Stimulated activated CD8-positive, alpha-beta memory T cell treated with anti-CD3 and anti-CD28 coated beads, Interleukin-12 subunit alpha, Interleukin-12 subunit beta, amount 100 ng/mL, for 4 hours (primary cell): ENCODE measurements at regions not wholly inside any gene's neighbourhood (a gene's known extent, or its start where the extent isn't known, plus 50 kb on each side); places are given as distances from the start of the nearest gene placed in this dataset.

Experiments
- DNase-seq: peaks from one replicate; pipeline ENCODE4 v3.0.0-alpha.2; 2020; ENCODE audit warnings: low read depth

DNA sequence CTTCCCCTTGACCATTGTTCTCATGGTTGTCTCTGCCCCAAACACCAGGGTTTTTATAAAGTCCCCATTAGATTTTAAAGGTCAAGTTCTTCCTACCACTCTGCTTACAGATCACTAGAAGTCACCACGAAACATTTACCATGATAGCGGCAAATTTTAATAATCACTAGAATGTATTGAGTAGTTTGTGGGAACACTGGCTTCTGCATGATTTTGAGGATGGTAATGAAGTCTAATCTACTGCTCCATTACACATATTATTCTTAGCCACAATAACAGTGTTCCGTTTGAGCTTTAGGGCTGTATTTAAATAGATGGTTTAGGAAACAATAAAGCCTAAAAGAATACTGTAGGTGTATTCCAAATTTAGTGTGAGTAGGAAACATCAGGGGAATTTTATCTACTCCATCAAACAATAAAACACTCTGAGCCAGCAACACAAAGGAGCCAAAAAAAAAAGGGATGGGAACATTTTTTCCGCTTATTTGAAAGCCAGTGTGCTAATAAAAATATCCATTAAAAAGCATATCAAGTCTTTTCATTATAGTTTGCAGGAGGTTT lies 49.7 kb downstream of the KLF12 start:
- no peak for DNase-seq

DNA sequence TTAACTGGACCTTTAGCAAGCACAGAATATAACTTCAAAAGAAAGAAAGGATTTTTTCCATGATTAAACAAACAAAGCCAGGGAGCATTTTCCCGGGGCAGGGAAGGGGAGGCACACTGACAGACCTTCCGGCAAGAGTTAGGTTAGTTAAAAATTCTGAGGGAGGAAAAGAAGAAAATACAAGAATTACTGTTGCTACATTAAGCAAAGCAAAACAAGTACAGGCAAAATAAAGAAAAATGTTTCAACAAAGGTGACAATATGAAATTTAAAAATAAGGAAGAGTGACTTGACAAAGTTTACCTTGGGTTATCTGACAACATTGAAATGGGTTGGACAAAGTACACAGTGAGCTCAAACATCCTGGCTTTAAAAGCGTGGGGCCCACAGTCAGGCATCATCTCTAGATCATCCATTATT lies 51.5 kb downstream of the KLF12 start:
- DNase-seq, result no peak

DNA sequence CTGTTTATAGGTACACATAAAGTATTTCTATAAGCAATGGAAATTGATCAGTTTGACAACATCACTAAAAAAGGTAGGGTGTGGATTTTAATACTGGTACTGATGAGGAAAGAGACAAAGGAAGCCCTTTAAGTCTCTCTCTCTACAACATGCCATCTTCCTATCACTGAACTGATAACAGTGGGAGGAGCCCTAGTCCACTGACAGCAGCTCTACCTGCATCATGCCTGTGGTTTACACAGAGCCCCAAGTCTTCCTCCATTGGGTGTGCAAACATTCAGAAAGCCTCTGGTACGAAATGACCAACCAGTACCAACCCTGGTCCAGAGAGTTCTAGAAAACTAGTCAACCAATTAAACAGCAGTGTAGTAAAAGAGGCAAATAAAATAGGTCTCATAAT lies 53.4 kb downstream of the KLF12 start:
- DNase-seq, result no peak

DNA sequence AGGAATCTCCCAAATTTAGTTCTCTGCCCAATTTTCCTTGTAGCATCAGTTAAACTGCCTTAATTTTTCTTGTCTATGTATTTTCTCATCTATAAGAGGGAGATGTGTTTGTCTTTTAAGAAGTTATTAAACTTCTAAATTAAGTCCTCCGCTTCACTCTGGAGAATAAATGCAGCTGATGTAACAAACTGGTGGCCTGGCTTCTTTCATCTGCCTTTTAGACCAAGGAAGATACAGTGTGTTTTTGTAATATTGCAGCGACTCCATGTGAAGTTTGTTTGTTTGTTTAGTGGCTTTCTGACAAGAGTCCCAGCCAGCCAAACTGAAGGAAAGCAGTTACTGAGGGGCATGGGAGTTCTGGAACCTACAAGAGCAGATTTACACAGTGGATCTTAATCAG lies 56.4 kb downstream of the KLF12 start:
- no peak for DNase-seq

DNA sequence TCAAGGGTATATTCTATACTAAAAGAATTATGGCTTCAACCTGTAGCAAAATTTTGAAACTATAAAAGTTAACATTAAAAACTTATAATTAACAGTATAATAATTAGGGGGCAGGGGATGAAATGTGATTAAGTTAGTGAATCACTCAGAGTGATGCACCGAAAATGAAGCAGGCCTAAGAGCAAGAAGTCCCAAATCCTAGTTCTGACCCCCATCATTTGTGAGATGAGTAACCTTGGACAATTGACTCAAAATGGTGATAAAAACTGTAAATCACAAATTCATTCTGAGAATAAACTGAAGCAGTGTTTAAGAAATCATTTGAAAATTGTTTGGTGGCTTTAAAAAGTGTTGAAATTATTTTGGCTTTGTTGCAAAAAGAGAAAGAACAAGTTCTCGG lies 56.8 kb downstream of the KLF12 start:
- no peak for DNase-seq

DNA sequence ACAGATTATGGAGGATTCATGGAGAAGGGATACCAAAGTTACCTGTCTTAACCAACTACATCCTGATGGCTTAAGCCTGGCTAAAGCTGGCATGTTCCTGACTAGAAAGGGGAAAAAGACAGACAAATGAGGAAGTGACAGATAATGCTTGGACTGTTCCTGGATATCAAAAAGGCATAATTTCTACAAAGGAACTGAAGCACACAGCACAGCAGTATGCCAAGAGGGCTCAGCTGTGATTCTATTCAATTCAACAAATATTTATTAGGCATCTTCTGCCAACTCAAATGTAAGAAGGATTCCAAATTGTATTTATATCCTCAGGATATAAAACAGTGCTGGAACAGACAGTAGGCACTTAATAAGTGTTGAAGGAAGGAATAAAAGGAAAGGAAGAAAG lies 59.5 kb downstream of the KLF12 start:
- no peak for DNase-seq

DNA sequence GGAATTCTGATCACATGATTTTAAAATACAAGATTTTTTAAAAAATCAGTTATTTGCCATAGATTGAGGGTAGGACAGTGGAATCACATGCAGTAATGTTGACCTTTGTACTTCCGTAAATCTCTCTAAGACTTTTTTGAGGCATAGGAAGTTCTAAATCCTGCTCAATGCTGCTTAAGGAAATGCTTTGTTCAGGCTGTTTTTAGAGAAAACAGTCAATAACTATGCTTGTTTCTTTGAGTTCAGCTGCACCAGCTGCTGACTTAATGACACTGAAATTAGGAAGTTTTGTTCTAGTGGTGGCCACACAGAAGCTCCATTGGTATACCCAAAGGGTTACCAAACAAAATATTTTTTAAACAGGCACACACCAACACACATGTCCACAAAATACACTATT lies 60.9 kb downstream of the KLF12 start:
- DNase-seq, result no peak

DNA sequence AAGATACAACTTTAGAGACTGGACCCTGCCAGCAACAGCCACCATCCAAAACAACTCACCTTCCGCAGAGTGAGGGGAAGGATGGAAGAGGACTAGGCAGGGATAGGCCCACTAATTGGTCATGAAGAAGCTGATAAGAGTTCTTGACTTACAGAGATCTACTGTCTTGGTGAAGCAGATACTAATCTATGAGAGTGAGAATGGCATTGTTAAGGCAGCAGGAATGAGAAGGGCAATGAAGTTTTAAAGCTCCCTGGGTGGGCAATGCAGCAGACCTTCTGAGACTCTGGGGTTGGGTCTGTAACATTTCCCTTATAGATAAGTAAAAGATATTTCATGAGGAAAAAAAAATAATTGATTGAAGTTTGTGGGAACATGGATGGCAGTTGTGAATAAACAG lies 63.7 kb downstream of the KLF12 start:
- no peak for DNase-seq

DNA sequence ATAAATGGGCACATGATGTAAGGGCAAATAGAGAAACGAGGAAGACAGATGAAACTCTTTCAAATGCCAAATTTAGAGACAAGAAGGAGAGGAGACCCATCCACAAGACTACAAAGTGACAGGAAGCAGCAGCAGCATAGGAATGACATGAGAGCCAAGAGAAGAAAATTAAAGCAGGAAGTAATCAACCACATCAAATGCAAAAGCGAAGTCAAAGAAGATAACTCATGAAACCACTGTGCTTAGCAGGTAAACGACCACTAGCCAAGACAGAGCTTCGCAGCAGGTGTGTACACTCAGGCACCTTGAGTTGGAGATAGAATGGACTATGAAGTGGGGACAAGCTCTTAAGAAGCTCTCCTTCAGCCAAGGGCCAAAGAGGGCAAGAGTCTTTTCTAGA lies 64.1 kb downstream of the KLF12 start:
- no peak for DNase-seq

DNA sequence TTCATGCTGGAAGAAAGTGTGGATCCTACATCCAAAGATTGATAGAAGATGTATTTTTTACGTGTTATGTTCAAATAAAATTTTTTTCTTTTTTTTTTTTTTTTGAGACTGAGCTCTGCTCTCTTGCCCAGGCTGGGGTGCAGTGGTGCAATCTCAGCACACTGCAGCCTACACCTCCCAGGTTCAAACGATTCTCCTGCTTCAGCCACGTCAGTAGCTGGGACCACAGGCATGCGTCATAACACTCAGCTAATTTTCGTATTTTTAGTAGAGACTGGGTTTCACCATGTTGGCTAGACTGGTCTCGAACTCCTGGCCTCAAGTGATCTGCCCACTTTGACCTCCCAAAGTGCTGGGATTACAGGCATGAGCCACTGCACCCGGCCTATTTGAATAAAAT lies 65.7 kb downstream of the KLF12 start:
- DNase-seq, result no peak

DNA sequence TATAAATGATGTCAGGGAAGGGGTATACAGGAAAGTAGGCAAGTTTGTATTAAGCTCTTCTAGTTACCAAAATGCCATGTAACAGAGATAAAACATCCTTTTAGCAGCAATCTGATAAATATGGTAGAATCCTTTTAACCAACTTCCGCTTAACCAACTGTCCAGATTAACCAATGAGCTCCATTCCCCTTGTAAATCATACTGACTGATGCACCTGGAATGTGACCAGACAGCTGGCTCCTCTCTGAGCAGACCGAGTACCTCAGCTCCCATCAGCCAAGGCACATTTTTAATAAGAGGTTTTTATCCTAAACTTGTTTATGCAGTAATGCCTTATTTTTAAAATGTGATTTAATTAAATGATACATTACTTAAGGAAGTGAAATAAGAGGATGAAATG lies 66.4 kb downstream of the KLF12 start:
- no peak for DNase-seq

DNA sequence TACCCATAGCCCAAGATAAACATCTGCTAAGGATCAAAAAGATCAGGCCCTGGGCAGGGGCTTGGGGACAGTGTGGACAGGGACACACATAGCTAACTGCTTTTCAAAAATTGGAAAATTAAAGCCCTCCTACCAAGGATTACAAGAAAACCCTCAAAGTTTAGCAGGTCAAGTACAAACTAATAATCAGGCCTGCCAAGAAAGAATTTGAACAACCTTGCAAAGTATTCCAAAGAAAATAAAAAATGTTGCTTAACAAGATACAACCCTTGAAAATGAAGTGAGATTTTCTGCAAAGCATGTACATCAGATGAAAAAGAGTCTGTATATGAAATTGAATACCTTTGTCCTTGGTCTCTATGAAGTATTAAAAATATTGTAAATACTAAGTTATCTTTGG lies 67.3 kb downstream of the KLF12 start:
- DNase-seq, result no peak

DNA sequence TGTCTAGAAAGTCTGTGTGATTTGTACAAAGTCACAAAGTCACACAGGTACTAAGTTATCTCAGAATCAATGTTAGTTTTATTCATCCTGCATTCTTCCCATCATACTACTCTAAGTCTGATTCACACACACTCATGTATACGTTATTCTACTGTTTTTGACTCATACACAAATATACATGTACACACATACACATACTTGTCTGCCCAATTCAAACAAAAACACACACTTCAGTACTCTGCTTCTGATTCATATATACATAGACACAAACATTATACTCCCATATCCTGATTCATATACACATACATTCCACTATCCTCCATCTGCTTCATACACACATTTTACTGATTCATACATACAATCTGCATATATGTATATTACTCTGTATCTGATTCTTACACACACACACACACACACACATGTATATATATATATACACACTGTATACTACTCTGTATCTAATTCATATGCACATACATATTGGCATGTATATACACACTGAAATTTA lies 69.3 kb downstream of the KLF12 start:
- DNase-seq, result no peak

DNA sequence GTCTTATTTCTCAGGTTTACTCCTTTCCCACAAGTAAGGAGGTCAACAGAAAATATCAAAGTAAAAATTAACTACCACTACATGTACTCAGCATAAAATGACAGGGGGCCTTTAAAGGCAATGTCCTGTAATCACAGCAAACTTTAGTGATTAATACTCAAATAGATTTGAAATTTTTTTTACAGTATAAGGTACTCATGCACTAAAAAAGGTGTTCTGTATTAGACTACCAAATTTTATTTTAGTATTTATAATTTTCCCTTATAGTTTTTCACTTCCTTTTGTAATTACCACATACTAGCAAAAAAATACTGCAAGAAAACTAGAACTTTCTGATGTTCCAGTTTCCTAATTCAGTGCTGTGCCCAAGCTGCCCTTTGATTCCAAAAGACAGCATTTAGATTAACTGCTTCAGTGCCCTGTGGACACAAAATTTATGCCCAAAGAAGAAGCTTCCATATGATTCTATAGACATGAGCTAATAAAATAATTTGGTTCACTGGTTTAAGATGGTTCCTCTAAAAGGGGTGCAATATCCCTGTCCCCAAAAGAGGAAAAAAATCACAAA lies 70.6 kb downstream of the KLF12 start:
- no peak for DNase-seq

DNA sequence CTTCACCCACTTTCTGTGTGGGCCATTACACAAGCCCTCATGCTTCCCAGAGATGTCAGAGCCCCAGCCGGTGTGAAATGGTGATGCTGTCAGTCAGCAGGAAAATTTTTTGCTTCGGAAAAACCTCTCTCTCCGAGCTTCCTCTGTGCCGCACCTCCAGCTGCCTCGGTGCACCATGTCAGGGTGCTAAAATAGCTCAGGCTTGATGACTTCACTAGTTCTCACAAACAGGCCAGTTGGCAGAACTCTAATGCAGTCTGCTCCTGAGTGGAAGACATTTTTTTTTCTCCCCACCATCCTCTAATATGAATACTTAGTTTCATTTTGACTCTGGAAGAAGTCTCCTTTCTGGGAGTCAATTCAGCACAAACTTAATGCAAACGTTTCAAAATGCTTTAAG lies 71.3 kb downstream of the KLF12 start:
- no peak for DNase-seq

DNA sequence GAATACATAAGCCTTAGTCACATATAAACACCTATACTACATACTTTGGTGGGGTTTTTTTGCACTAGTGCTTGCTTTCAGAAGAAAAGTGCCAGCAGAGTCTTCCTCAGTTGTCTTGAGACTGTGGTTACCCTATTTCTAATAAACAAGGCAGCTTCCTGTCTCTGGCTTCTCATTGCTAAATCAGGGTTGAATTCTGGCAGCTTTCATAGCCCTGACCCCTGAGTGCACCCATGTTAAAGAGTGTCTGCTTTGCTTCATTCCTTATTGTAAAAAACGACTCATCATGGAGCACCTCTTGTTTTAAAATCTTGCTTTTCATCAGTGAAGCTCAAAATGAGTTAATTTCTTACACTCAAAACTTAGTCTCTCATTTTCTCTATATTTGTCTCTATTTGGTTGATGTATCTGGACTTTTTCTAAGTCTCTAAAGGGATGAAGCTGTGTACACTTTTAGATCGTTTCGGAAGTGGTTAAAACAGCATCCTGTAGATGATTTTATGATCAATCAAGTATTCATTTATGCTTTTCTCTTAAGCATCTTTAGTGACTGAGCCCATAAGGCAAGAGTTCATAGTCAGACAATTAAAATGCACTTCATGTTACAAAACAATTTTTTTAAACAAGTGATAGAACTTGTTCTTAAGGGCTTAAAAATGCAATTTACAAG lies 72.1 kb downstream of the KLF12 start:
- DNase-seq, result no peak

DNA sequence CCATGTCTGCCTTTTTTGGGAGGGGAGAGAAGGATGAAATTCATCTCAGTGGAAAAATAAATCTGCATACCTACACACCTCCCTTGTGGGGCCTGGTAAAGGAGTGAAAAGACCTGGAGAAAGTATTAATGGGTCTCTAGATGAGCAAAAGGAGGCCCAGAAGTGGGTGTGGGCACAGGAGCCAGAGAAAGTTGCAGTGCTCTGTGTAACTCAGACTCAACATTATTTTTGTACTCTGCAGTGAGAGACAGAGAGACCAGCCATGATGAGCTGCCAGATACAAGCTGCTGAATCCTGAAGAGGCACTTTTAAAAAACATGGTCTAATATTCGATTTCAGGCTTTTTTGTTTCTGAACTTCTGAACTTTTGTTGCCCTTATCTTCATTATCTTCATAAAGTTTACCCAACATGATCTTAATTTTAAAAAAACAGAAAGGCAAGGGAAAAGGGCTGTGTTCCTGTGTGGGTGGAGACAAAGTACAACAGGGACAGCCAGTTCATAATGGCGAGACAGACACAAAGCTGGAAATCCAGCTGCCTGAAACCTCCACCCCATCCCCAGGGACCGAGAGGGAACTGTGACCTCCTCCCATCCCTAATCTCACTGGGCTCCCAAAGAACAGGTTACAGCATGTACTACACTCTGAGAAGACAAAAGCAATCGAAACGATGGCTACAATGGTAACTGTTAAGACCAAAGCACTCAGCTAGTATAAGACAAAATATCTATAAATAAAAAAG lies 77.2 kb downstream of the KLF12 start:
- DNase-seq, result no peak

DNA sequence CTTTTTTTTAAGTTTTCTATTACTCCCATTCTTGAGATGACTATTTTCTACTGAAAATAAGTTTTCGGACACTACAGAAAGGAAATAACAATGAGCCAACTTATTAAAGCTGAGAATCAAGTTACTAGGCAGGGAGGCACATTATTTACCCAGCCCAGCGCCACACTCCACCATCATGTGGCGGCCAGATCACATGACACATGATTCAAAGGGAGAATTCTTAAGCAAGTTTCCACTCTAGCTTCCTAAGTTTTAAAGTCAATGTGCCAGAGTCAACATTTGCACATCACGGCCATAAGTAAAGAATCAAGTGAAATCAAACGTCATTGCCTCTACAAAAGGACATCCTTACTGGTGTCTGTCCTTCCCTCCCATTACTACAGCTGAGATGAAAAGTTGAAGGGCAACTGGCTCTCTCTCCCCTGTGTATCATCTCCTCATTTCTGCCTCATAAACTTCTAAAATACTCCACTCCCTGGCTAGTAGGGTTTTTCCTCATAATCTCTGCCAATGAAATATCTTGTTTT lies 81.7 kb downstream of the KLF12 start:
- DNase-seq, result no peak

DNA sequence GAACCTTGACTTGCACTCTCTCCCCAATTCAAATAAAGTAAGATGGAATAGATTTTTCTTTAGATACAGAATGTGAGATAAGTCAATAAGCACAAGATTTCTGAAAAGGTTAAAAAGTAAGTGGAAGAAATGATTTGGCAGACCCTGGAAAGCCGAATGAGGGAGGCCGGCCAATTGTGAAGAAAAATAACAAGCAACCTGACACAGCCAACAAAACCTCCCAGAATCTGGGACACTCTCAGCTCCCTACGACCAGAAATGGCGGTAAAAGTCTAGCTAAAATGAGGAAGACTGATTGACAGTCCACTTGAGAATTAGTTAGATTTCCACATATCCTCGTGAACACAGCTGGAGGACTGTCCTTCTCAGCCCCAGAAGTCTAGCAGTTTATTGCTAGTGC lies 85.4 kb downstream of the KLF12 start:
- no peak for DNase-seq

DNA sequence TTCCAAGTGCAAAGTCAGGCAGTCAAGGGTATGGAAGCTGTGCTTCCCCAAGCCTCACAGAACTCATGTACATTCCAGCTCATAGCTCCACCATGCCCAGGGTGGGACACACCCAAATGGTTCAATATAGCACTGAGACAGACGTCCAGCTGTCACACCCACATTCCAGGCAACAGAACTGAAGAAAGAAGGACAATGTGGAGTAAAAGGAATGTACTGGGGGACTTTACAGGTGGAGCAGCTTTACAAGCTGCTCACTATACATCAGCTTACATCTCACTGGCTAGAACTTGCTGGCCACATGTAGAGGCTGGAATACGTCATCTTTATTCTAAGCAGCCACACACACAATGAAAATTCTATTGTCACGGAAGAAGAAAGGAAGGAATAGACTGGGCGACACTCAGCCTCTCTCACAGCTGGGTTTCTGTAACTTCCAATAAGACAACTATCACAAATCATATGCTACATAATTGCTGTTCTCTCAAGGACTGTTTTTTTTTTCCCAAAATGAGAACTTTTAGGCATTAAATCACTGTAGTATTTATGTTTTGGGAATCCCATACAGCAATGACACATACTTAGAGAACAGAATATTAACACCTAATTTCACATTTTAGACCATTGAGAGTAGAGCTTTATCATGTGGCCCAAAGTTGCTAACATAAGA lies 86.1 kb downstream of the KLF12 start:
- DNase-seq, result no peak

DNA sequence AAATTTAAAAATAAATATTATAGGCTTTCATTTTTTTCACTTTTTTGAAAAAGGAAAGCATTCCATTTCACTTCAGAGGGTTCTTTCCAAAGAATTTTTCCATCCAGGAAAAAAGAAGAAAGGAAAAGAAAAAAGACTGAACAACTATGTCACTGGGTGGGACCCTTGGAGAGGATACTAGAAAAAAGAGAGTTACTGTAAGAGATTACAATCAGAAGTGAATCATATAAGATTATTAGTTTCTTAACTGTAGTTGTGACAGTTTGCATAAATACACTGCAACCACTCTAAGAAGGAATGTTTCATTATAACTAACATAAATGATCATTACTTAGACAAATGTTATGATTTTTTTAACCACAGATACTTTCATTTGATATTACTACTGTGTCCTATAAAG lies 87.8 kb downstream of the KLF12 start:
- no peak for DNase-seq

DNA sequence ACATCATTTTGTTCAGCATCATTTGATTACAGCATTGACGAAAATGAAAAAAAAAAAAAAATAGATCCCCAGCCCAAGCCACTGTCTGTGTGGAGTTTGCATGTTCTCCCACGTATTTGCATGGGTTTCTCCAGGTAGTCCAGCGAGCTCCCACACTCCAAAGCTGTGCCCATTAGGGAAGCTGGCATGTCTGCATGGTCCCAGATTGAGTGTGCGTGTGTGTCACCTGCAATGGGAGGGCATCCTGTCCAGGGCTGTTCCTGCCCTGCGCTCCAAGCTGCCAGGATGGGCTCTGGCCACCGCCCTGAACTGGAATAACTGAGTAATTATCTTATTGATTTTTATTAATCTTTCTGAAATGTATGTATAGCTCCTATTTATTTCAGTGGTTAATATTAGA lies 88.6 kb downstream of the KLF12 start:
- no peak for DNase-seq
